Mammary epithelial cell (primary cell): ENCODE measurements at regions not wholly inside any gene's neighbourhood (a gene's known extent, or its start where the extent isn't known, plus 50 kb on each side); places are given as distances from the start of the nearest gene placed in this dataset.

ENCODE experiments used
- CTCF ChIP-seq, 2 donors: IDR thresholded peaks in 1 of 2; conservative IDR thresholded peaks in 1 of 2; 2 replicates each; pipeline ENCODE4 v1.5.1; 2011 to 2012; ENCODE audit warnings: inconsistent platforms in 2 of 2, low read length in 2 of 2, mild to moderate bottlenecking in 2 of 2, control low read depth in 1 of 2, low read depth in 1 of 2; ENCODE audit not compliant: insufficient read depth in 1 of 2; ENCODE audit errors: extremely low read depth in 1 of 2
- EZH2 ChIP-seq: IDR thresholded peaks from 2 replicates; pipeline ENCODE4 v1.6.1; 2012; ENCODE audit warnings: low read length, inconsistent platforms, borderline replicate concordance

GRCh38 chr6:94487371-94487770 lies 1068.0 kb upstream of the EPHA7 start:
- TF ChIP-seq EZH2 (no peak), CTCF (conservative IDR thresholded peaks at IDR 0.05 in 1 of 2, IDR thresholded peaks at IDR 0.05 in 1 of 2; ENCODE audit: extremely low read depth in 1 of 2, insufficient read depth in 1 of 2, low read depth in 1 of 2, low read length in 2 of 2) (no peak)
